ENCODE measurements at regions not wholly inside any gene's neighbourhood (a gene's known extent, or its start where the extent isn't known, plus 50 kb on each side); places are given as distances from the start of the nearest gene placed in this dataset.
"Not testable (repeated sequence)": the region's sequence is repeated elsewhere in the genome, so short reads cannot be mapped to it uniquely, and the experiment has no call there.

DNA sequence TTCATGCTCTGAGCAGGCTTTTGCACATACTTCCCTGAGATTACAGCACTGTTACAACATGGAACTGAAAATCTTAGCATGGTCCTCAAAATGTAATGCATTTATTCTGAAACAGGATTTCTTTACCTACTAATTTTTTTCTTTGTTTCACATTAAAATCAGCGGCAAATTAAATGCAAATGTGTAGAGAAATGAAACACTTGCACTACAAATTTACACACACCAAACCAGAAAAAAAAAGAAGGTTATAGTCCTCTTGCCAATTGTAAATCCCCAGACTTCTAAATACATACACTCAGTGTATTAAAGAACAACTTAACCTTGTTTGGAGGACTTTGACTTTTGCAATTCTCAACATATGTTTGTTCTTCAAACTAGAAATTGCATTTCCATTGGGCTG is 210.9 kb upstream of the TBX18 start:
- DNase-seq (ENCODE audit: low read depth in 4 of 4, low spot score in 3 of 4), result no peak

DNA sequence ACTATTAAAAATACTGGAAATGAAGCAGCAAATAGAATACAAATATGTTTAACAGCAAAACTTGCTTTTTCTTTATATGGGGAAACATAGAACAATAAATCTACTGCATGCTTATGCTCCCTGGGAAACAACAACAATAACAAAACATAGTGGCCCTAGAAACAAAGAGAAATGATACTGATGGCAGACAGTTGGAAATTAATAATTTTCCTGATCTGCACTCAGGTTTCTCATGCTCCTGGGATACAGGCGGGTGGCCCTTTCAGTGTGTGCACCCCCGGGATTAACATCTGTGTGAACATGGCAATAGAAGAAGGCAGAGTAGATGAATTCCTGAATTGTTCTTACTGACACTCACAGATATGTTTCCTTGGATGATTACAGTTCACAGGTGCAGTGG is 209.2 kb upstream of the TBX18 start:
- DNase-seq (ENCODE audit: low read depth in 4 of 4, low spot score in 3 of 4), result no peak

DNA sequence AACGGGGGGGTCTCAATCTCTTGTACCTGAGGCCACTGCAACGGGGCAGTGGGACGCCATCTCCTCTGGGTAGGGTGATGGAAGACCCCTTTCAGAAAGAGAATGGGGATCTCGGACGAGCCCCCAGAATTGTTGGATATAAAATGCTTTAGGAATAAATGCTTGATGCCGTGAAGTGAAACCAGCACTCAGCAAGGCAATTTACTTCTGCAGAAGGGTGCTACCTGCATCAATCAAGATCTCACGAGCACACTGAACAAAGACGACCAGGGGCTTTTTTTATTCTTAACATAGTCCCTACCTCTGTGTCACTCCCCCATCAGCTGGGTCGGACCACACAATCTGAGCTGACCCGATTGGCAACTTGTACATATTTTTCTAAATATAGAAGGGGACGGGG is 203.6 kb upstream of the TBX18 start:
- DNase-seq (ENCODE audit: low read depth in 4 of 4, low spot score in 3 of 4), result no peak

GRCh38 chr6:84967389-84967788 is 203.0 kb upstream of the TBX18 start:
- no peak for DNase-seq (ENCODE audit: low read depth in 4 of 4, low spot score in 3 of 4)

- no peak for DNase-seq (ENCODE audit: low read depth in 4 of 4, low spot score in 3 of 4)
Observed at GRCh38 chr6:84953111-84953755, 188.8 kb upstream of the TBX18 start.

DNA sequence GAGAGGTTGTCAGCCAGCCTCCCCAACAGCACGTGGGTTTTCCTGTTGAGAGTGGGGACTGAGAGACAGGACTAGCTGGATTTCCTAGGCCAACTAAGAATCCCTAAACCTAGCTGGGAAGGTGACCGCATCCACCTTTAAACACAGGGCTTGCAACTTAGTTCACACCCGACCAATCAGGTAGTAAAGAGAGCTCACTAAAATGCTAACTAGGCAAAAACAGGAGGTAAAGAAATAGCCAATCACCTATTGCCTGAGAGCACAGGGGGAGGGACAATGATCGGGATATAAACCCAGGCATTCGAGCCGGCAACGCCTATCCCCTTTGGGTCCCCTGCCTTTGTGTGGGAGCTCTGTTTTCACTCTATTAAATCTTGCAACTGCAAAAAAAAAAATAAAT is 180.5 kb upstream of the TBX18 start:
- DNase-seq (ENCODE audit: low read depth in 4 of 4, low spot score in 3 of 4), result not testable (repeated sequence)

- no peak for DNase-seq (ENCODE audit: low read depth in 4 of 4, low spot score in 3 of 4)
Observed at GRCh38 chr6:84943905-84944304, 179.5 kb upstream of the TBX18 start.

- not testable (repeated sequence) for DNase-seq (ENCODE audit: low read depth in 4 of 4, low spot score in 3 of 4)
Observed at GRCh38 chr6:84941609-84942008, 177.2 kb upstream of the TBX18 start.

DNA sequence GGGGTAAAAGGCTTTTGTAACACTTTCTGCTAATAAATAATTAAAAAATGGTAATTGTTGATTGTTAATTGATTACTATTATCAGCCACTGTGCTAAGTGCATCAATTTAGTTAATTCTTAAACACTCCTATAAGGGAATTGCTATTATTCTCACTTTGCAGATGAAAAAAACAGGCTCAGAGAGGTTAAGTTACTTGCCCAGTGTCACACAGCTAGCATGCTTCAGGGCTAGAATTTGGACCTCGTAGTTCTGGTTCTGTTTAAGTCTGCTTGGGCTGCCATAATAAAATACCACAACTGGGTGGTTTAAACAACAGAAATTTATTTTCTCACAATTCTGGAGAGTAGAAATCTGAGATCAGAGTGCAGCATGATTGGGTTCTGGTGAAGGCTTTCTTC is 164.8 kb upstream of the TBX18 start:
- no peak for DNase-seq (ENCODE audit: low read depth in 4 of 4, low spot score in 3 of 4)

DNA sequence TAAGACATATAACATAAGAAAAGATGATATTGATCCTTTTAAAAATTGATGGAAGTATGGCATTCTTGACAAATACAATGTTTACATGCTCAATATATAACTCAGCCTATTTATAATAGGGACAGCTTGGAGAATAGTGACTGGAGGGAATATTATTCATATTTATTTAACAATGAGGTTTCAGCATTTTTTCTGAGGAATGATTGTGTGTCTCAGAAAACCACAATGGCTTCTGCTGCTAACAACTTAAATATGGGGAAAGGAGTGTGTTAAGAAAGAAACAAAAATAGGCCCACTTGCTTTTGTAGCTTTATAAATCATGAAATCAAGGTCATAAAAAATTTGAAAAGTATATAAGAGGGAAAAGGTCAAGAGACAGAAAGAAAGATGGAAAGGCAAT is 163.2 kb upstream of the TBX18 start:
- no peak for DNase-seq (ENCODE audit: low read depth in 4 of 4, low spot score in 3 of 4)

- DNase-seq (ENCODE audit: low read depth in 4 of 4, low spot score in 3 of 4), result no peak
Observed at GRCh38 chr6:84926189-84927155, 162.1 kb upstream of the TBX18 start.

- DNase-seq (ENCODE audit: low read depth in 4 of 4, low spot score in 3 of 4), result no peak
Observed at GRCh38 chr6:84921891-84922290, 157.5 kb upstream of the TBX18 start.

DNA sequence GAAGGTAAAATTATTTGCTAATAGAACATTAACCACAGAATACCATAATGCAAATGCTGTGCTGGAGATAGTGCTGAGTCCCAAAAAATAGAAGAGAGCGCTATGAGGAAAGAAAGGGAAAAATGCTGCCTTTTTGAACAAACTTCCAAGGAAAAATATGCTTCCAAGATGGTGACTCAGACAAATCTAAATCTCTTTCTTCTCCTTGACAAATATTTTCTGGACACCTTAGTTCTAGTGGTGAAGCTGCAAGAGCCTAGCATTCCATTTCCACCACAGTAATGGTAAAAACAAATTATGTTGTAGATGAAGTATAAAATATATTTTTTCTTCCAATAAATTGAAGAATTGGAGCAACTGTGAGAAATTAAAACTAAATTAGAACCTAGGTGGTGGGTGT is 155.6 kb upstream of the TBX18 start:
- DNase-seq (ENCODE audit: low read depth in 4 of 4, low spot score in 3 of 4), result no peak

- DNase-seq (ENCODE audit: low read depth in 4 of 4, low spot score in 3 of 4), result no peak
Observed at GRCh38 chr6:84916704-84917103, 152.3 kb upstream of the TBX18 start.

DNA sequence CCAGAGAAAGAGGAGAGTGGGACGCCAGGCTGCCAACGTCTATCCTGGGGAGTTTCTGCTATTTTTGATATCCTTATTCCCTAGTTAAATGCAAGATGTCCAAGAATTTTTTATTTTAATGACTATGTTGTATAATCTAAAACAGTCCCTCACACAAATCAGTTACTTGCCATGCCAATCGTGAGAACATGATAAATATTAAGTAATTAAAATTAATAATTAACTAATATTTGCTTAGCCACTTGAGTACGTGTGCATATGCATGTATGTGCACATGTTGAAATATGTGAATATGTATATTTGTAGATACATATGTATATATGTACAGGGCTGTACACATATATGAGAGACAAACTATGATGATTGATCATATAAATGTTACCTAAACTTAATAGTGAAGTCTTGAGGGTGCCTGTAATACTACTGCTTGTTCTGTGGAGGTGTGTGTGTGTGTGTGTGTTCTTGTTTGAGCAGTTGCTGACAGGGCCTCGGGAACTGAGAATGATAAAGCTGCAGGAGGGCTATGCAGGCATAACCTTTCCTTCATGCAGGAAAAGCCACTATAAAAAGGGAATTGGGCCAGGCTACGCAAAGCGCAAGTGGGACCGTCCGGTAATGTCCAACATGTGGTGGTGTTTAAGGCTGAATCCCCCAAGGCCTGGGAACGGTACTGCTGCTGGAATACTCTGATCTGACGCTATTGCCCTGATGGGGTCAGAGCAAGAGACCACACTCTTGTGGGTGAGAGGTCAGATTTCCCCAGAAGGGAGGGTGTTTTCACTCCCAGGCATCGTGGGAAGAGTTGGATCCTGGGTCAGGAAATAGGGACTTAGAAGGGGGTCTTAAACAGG is 148.3 kb upstream of the TBX18 start:
- no peak for DNase-seq (ENCODE audit: low read depth in 4 of 4, low spot score in 3 of 4)

DNA sequence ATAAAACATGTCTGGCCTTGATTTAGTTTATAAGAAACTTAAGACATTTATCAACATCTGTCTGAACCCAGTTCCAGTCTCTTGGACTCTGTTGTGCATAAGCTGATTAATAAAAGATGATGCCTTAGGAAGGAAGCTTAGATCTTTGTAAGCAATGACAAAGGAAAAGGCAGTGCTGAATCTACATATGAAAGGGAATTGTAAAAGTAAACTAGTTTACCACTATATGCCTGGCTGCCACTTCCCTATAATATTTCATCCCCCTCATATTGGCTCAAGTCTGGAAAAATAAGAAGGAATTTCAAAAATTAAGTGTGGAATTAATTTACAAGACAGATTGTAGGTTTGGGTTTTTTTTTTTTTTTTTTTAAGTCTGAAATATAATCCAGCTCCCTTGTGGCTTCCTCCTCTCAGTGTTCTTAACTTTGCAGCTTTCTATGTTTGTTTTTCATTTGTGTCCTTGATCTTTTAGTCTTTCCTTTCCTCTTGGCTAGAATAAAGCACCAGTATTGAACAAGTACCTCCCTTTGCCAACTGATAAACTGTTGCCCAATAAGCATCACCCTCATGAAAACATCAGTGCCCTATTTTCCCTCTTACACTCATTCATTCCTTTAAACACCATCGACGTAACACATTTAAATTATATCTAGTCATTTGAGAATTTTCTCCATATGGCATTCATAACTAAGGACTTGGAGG is 146.7 kb upstream of the TBX18 start:
- no peak for DNase-seq (ENCODE audit: low read depth in 4 of 4, low spot score in 3 of 4)

DNA sequence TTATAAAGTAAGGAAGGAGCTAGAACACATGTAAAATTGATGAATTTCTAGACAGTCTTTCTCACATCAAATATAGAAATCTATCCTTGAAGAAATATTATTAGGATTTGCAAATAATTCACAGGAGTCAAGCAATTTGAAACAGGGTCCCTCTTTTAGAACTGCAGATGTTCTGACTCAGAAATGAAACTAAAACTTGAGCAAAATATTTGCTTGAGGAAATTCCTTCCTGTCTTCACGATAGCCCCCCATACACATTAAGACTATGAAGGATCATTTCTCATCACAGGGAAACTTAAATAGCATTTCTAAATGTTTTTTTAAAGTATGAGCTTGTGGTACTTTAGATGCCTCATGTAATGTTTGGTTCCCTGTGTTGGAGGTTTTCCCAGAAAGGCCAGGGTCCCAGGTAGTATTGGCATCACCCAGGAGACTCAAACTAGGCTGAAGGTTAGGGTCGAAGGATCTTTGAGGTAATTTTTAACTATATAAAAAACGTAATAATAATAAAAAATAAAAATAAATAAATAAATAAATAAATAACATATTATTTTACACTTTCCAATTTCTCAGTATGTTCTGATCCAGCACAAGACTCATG is 144.0 kb upstream of the TBX18 start:
- no peak for DNase-seq (ENCODE audit: low read depth in 4 of 4, low spot score in 3 of 4)

GRCh38 chr6:84906514-84906913 is 142.1 kb upstream of the TBX18 start:
- no peak for DNase-seq (ENCODE audit: low read depth in 4 of 4, low spot score in 3 of 4)

GRCh38 chr6:84905823-84906222 is 141.4 kb upstream of the TBX18 start:
- DNase-seq (ENCODE audit: low read depth in 4 of 4, low spot score in 3 of 4), result no peak

GRCh38 chr6:84902354-84902928 is 138.0 kb upstream of the TBX18 start:
- no peak for DNase-seq (ENCODE audit: low read depth in 4 of 4, low spot score in 3 of 4)

Measured in left renal pelvis (tissue), 4 donors.